AG09309 (cell line): ENCODE measurements at regions not wholly inside any gene's neighbourhood (a gene's known extent, or its start where the extent isn't known, plus 50 kb on each side); places are given as distances from the start of the nearest gene placed in this dataset.
"Not testable (repeated sequence)": the region's sequence is repeated elsewhere in the genome, so short reads cannot be mapped to it uniquely, and the experiment has no call there.

Experiments
- DNase-seq: peaks from one replicate; pipeline ENCODE4 v3.0.0-alpha.2; 2010; ENCODE audit warnings: low read depth
- H3K4me3 ChIP-seq: 2 replicates; pipeline ENCODE4 v1.5.1; 2011; ENCODE audit warnings: mild to moderate bottlenecking, low read depth, low read length, moderate library complexity; ENCODE audit not compliant: control insufficient read depth
- CTCF ChIP-seq: IDR thresholded peaks from 2 replicates; pipeline ENCODE4 v1.5.1; 2011; ENCODE audit warnings: mild to moderate bottlenecking, low read depth, low read length, inconsistent platforms; ENCODE audit not compliant: insufficient read depth, control insufficient read depth; ENCODE audit errors: missing control alignments

- DNase-seq: no peak
- no peak for TF ChIP-seq CTCF
- H3K4me3 ChIP-seq: no peak overlapping the region
Observed at GRCh38 chr12:13900718-13901117, 80.7 kb downstream of the GRIN2B start.

GRCh38 chr12:13898387-13898786 is 83.0 kb downstream of the GRIN2B start:
- H3K4me3 ChIP-seq, DNase-seq: not testable (repeated sequence)

- DNase-seq: no peak
- H3K4me3 ChIP-seq: no peak overlapping the region
- no peak for TF ChIP-seq CTCF
Observed at GRCh38 chr12:13897811-13898210, 83.6 kb downstream of the GRIN2B start.

GRCh38 chr12:13896063-13896626 is 85.3 kb downstream of the GRIN2B start:
- H3K4me3 ChIP-seq: no peak overlapping the region
- DNase-seq: no peak
- TF ChIP-seq CTCF: no peak

- no peak overlapping the region for H3K4me3 ChIP-seq
- DNase-seq: no peak
- no peak for TF ChIP-seq CTCF
Observed at GRCh38 chr12:13891902-13892301, 89.5 kb downstream of the GRIN2B start.

- no peak for TF ChIP-seq CTCF
- DNase-seq: no peak
- H3K4me3 ChIP-seq: no peak overlapping the region
Observed at GRCh38 chr12:13890943-13891342, 90.5 kb downstream of the GRIN2B start.

GRCh38 chr12:13887779-13888388 is 93.5 kb downstream of the GRIN2B start:
- no peak overlapping the region for H3K4me3 ChIP-seq
- DNase-seq: no peak
- TF ChIP-seq CTCF: no peak
